ENCODE measurements at regions not wholly inside any gene's neighbourhood (a gene's known extent, or its start where the extent isn't known, plus 50 kb on each side); places are given as distances from the start of the nearest gene placed in this dataset.

GRCh38 chr4:187475901-187476300 lies 519.7 kb upstream of the ZFP42 start:
- no CpG with 5 or more reads among the region's 2 CpGs for WGBS (ENCODE audit: insufficient coverage)
- no peak overlapping the region for H2AFZ ChIP-seq (ENCODE audit: insufficient read depth, low read depth, low read length, poor library complexity, severe bottlenecking)
- H3K27ac Mint-ChIP-seq: no peak overlapping the region
- peaks cover 5% of the 10 kb centered on the region for H3K9me3 Mint-ChIP-seq (ENCODE audit: insufficient read depth)
- H4K20me1 ChIP-seq (ENCODE audit: control insufficient read depth, insufficient read depth, low read length, poor library complexity, severe bottlenecking): no peaks in the 10 kb centered on the region
- no peak overlapping the region for H3K27ac ChIP-seq (ENCODE audit: low read length in 2 of 2)
- H3K9ac ChIP-seq (ENCODE audit: low read length): no peak overlapping the region
- peaks cover 0 to 7% (median 0%) of the 10 kb centered on the region in 3 donors for H3K9me3 ChIP-seq (ENCODE audit: control extremely low read depth in 1 of 3, control insufficient read depth in 2 of 3, insufficient read depth in 1 of 3, low read length in 2 of 3)
- no peak for DNase-seq
- intact Hi-C loops (cut with micrococcal nuclease): no loop called here
- ChIA-PET POLR2A (no interaction called here), CTCF (no interaction called here)
- H3K4me3 ChIP-seq (ENCODE audit: control extremely low read depth in 1 of 5, extremely low read depth in 1 of 5, insufficient read depth in 1 of 5, low read depth in 2 of 5, low read length in 4 of 5): no peak overlapping the region
- no peaks in the 10 kb centered on the region for H3K27me3 ChIP-seq (replicated peaks in 1 of 4; ENCODE audit: control extremely low read depth in 1 of 4, control insufficient read depth in 3 of 4, insufficient read depth in 4 of 4, low read length in 3 of 4)
- TF ChIP-seq CTCF (IDR thresholded peaks at IDR 0.05): no peak
- TF ChIP-seq EZH2 (IDR thresholded peaks at IDR 0.05; ENCODE audit: borderline replicate concordance, insufficient read depth, low read depth, low read length, poor library complexity, severe bottlenecking): no peak
- no peaks in the 10 kb centered on the region for H3K79me2 ChIP-seq (ENCODE audit: control insufficient read depth, insufficient read depth, low read length)
- no peaks in the 10 kb centered on the region for H3K36me3 ChIP-seq (replicated peaks in 1 of 2; ENCODE audit: control extremely low read depth in 1 of 2, control insufficient read depth in 1 of 2, extremely low read depth in 1 of 2, insufficient read depth in 2 of 2, low read length in 1 of 2)
- H3K4me2 ChIP-seq (replicated peaks; ENCODE audit: low read depth, low read length, poor library complexity, severe bottlenecking): no peak overlapping the region
- H3K4me1 Mint-ChIP-seq: no peaks in the 10 kb centered on the region
- no peak overlapping the region for H3K4me3 Mint-ChIP-seq
- no peaks in the 10 kb centered on the region for H3K27me3 Mint-ChIP-seq
- H3K4me1 ChIP-seq (ENCODE audit: control insufficient read depth in 2 of 2, insufficient read depth in 2 of 2, low read length in 2 of 2): no peaks in the 10 kb centered on the region
- no peak for ATAC-seq (ENCODE audit: low read depth)

- intact Hi-C loops (cut with micrococcal nuclease): no loop called here
- ChIA-PET CTCF (no interaction called here), POLR2A (no interaction called here)
- no peaks in the 10 kb centered on the region for H3K27me3 Mint-ChIP-seq
- H2AFZ ChIP-seq (ENCODE audit: insufficient read depth, low read depth, low read length, poor library complexity, severe bottlenecking): no peak overlapping the region
- TF ChIP-seq CTCF (IDR thresholded peaks at IDR 0.05) (no peak), EZH2 (IDR thresholded peaks at IDR 0.05; ENCODE audit: borderline replicate concordance, insufficient read depth, low read depth, low read length, poor library complexity, severe bottlenecking) (no peak)
- DNase-seq: no peak
- H3K4me1 Mint-ChIP-seq: no peaks in the 10 kb centered on the region
- H3K36me3 ChIP-seq (replicated peaks in 1 of 2; ENCODE audit: control extremely low read depth in 1 of 2, control insufficient read depth in 1 of 2, extremely low read depth in 1 of 2, insufficient read depth in 2 of 2, low read length in 1 of 2): no peaks in the 10 kb centered on the region
- no peaks in the 10 kb centered on the region for H3K4me1 ChIP-seq (ENCODE audit: control insufficient read depth in 2 of 2, insufficient read depth in 2 of 2, low read length in 2 of 2)
- H3K27ac Mint-ChIP-seq: no peak overlapping the region
- WGBS (ENCODE audit: insufficient coverage): 50% methylated on average over 4 of the region's 6 CpGs
- H4K20me1 ChIP-seq (ENCODE audit: control insufficient read depth, insufficient read depth, low read length, poor library complexity, severe bottlenecking): no peaks in the 10 kb centered on the region
- H3K4me2 ChIP-seq (replicated peaks; ENCODE audit: low read depth, low read length, poor library complexity, severe bottlenecking): no peak overlapping the region
- H3K4me3 Mint-ChIP-seq: no peak overlapping the region
- no peak overlapping the region for H3K4me3 ChIP-seq (ENCODE audit: control extremely low read depth in 1 of 5, extremely low read depth in 1 of 5, insufficient read depth in 1 of 5, low read depth in 2 of 5, low read length in 4 of 5)
- H3K9me3 ChIP-seq (ENCODE audit: control extremely low read depth in 1 of 3, control insufficient read depth in 2 of 3, insufficient read depth in 1 of 3, low read length in 2 of 3): peaks cover 0 to 7% (median 0%) of the 10 kb centered on the region in 3 donors
- no peaks in the 10 kb centered on the region for H3K27me3 ChIP-seq (replicated peaks in 1 of 4; ENCODE audit: control extremely low read depth in 1 of 4, control insufficient read depth in 3 of 4, insufficient read depth in 4 of 4, low read length in 3 of 4)
- peaks cover 5% of the 10 kb centered on the region for H3K9me3 Mint-ChIP-seq (ENCODE audit: insufficient read depth)
- H3K79me2 ChIP-seq (ENCODE audit: control insufficient read depth, insufficient read depth, low read length): no peaks in the 10 kb centered on the region
- no peak overlapping the region for H3K27ac ChIP-seq (ENCODE audit: low read length in 2 of 2)
- no peak overlapping the region for H3K9ac ChIP-seq (ENCODE audit: low read length)
- no peak for ATAC-seq (ENCODE audit: low read depth)
These were observed 518.3 kb upstream of the ZFP42 start for GRCh38 chr4:187477224-187477623.

All from B cell (primary cell).